ENCODE measurements at regions not wholly inside any gene's neighbourhood (a gene's known extent, or its start where the extent isn't known, plus 50 kb on each side); places are given as distances from the start of the nearest gene placed in this dataset.
"Not testable (repeated sequence)": the region's sequence is repeated elsewhere in the genome, so short reads cannot be mapped to it uniquely, and the experiment has no call there.

DNA sequence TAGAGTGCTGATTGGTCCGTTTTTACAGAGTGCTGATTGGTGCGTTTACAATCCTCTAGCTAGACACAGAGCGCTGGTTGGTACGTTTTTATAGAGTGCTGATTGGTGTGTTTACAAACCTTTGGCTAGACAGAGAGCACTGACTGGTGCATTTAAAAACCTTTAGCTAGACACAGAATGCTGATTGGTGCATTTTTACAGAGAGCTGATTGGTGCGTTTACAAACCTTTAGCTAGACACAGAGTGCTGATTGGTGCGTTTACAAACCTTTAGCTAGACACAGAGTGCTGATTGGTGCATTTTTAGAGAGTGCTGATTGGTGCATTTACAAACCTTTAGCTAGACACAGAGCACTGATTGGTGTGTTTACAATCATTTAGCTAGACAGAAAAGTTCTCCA lies 1430.9 kb upstream of the B3GALT2 start:
- TF ChIP-seq POLR2A (IDR thresholded peaks at IDR 0.05), result not testable (repeated sequence)
- TF ChIP-seq, protein P1, sequence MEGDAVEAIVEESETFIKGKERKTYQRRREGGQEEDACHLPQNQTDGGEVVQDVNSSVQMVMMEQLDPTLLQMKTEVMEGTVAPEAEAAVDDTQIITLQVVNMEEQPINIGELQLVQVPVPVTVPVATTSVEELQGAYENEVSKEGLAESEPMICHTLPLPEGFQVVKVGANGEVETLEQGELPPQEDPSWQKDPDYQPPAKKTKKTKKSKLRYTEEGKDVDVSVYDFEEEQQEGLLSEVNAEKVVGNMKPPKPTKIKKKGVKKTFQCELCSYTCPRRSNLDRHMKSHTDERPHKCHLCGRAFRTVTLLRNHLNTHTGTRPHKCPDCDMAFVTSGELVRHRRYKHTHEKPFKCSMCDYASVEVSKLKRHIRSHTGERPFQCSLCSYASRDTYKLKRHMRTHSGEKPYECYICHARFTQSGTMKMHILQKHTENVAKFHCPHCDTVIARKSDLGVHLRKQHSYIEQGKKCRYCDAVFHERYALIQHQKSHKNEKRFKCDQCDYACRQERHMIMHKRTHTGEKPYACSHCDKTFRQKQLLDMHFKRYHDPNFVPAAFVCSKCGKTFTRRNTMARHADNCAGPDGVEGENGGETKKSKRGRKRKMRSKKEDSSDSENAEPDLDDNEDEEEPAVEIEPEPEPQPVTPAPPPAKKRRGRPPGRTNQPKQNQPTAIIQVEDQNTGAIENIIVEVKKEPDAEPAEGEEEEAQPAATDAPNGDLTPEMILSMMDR (IDR thresholded peaks at IDR 0.05), result not testable (repeated sequence)

Data from heart left ventricle (tissue), 13 donors.